HFFc6 (cell line): ENCODE measurements at regions not wholly inside any gene's neighbourhood (a gene's known extent, or its start where the extent isn't known, plus 50 kb on each side); places are given as distances from the start of the nearest gene placed in this dataset.

ENCODE experiments used
- DNase-seq: peaks from one replicate; pipeline ENCODE4 v3.0.0-alpha.2; 2018
- H3K27ac Mint-ChIP-seq: 2 replicates; pipeline ENCODE4 v1.8.0; 2020; ENCODE audit warnings: mild to moderate bottlenecking, mixed read lengths
- H3K27me3 Mint-ChIP-seq: 2 replicates; pipeline ENCODE4 v1.8.0; 2021; ENCODE audit warnings: mild to moderate bottlenecking, moderate library complexity, mixed read lengths; ENCODE audit not compliant: insufficient read depth
- H3K36me3 Mint-ChIP-seq: 2 replicates; pipeline ENCODE4 v1.8.0; 2021; ENCODE audit warnings: low read depth, mixed read lengths
- H3K4me1 Mint-ChIP-seq: 2 replicates; pipeline ENCODE4 v1.8.0; 2020; ENCODE audit warnings: low read depth, mixed read lengths
- H3K4me3 Mint-ChIP-seq: 2 replicates; pipeline ENCODE4 v1.8.0; 2020; ENCODE audit warnings: mild to moderate bottlenecking, moderate library complexity, mixed read lengths
- H3K9me3 Mint-ChIP-seq: 2 replicates; pipeline ENCODE4 v1.8.0; 2020; ENCODE audit warnings: mild to moderate bottlenecking, mixed read lengths
- TF ChIP-seq, protein P1 (sequence below): fragments of 200-600 bp; sonication (generic); IDR thresholded peaks from 2 replicates; pipeline ENCODE4 v1.5.0; 2021; ENCODE audit warnings: antibody characterized with exemption, mild to moderate bottlenecking

DNA sequence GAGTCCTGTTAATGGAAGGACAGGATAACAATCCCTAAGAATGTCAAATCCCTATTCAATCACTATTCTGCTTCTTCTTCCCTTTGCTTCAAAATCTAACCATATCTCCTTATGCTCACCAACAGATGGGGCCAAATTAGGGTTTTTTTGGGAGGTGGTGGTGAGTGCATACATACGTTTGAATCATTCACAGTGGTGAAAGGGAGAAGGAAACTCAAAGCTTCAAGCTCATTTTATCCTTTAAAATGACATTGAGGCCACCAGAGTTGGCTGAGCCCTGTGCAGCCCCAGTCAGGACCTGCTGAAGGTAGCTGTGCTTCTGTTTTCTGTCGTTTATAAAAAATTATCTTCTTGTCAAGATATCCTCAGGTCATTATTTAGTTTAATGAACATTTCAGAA, 607.5 kb upstream of the AGTR1 start:
- TF ChIP-seq, protein P1, sequence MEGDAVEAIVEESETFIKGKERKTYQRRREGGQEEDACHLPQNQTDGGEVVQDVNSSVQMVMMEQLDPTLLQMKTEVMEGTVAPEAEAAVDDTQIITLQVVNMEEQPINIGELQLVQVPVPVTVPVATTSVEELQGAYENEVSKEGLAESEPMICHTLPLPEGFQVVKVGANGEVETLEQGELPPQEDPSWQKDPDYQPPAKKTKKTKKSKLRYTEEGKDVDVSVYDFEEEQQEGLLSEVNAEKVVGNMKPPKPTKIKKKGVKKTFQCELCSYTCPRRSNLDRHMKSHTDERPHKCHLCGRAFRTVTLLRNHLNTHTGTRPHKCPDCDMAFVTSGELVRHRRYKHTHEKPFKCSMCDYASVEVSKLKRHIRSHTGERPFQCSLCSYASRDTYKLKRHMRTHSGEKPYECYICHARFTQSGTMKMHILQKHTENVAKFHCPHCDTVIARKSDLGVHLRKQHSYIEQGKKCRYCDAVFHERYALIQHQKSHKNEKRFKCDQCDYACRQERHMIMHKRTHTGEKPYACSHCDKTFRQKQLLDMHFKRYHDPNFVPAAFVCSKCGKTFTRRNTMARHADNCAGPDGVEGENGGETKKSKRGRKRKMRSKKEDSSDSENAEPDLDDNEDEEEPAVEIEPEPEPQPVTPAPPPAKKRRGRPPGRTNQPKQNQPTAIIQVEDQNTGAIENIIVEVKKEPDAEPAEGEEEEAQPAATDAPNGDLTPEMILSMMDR = no peak
- Mint-ChIP-seq H3K4me1 (no peaks in the 10 kb centered on the region), H3K27me3 (no peaks in the 10 kb centered on the region), H3K27ac (no peak overlapping the region), H3K4me3 (no peak overlapping the region), H3K9me3 (no peaks in the 10 kb centered on the region), H3K36me3 (no peaks in the 10 kb centered on the region)
- no peak for DNase-seq

DNA sequence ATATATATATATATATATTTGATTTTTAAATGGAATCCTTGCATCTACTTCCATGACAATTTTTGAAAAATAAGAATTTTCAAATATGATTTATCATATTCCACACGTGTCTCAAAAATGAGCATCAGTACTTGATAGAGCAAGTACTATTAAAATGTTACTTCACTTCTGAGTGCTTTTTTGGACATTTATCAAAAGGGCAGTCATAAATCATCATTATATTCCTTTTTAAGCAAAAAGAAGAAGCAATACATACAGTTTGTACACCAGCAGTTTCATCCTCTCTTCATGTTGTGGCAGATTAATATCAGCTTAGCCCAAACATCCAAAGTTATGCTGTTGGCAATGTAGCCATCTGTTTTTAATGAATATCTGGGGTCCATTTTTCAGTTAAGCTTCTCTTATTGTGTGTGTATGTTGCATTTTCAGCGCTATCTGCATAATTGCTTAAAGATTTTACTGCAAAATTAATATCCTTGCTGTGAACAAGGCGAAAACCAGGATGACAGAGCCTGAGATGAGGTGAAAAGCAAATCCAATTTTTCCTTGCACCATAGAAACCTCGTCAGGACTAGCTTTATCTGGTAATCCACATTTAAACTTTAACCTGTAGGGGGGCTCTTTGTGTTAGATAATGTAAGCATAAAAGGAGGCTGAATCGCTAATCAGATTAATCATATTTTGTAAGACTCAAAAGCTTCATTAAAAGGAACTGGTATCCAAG, 604.9 kb upstream of the AGTR1 start:
- H3K4me3 Mint-ChIP-seq = no peak overlapping the region

DNA sequence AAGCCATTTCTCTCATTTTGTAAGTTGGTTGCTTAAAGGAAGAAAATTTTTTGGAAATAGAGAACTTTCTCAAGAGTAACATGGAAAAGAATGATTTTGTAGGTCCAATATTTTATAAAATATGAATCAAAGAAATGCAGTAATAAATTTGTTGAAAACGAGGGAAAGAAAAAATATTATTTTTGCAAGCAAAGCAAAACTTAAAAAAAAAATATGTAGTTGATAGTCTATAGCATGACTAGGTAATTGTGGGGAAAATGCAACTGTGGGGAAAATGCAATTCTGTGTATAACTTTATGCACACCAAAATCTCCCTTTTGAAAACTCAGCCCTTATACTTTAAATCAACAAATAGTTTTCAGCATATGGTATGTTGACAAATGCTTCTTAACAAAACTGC, 604.0 kb upstream of the AGTR1 start:
- no peaks in the 10 kb centered on the region for H3K36me3 Mint-ChIP-seq
- H3K27ac Mint-ChIP-seq = no peak overlapping the region
- no peak for DNase-seq
- H3K4me1 Mint-ChIP-seq = no peaks in the 10 kb centered on the region
- TF ChIP-seq, protein P1 = no peak
- no peaks in the 10 kb centered on the region for H3K9me3 Mint-ChIP-seq
- no peaks in the 10 kb centered on the region for H3K27me3 Mint-ChIP-seq
- H3K4me3 Mint-ChIP-seq = no peak overlapping the region

More for the DNA sequence above, 604.9 kb upstream of the AGTR1 start:
- no peak for DNase-seq
- Mint-ChIP-seq H3K4me1 (no peaks in the 10 kb centered on the region), H3K36me3 (no peaks in the 10 kb centered on the region), H3K9me3 (no peaks in the 10 kb centered on the region), H3K27ac (no peak overlapping the region), H3K27me3 (no peaks in the 10 kb centered on the region)
- TF ChIP-seq, protein P1 = no peak

DNA sequence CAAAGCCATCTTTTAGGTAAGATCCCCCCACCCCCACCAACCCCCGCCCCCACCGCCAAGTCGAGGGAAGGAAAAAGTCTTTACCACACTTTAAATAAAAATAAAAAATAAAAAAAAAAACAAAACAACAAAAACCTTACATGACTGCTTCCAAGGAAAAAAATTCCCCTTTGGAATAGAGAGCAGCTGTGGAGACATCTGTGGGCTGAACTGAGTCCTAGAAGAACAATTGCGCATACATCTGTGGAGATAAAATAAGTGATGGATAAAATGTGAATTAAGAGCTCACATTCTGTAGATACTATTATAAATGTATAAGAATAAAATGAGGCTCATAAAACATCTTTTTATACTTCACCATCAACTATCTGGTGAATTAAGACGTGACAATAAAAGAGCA, 601.7 kb upstream of the AGTR1 start:
- DNase-seq = no peak
- H3K9me3 Mint-ChIP-seq = no peaks in the 10 kb centered on the region
- TF ChIP-seq, protein P1 = no peak
- H3K27me3 Mint-ChIP-seq = no peaks in the 10 kb centered on the region
- no peak overlapping the region for H3K4me3 Mint-ChIP-seq
- no peaks in the 10 kb centered on the region for H3K36me3 Mint-ChIP-seq
- H3K4me1 Mint-ChIP-seq = peaks cover 6% of the 10 kb centered on the region; the same call in 1 of the 2 replicates
- H3K27ac Mint-ChIP-seq = no peak overlapping the region

DNA sequence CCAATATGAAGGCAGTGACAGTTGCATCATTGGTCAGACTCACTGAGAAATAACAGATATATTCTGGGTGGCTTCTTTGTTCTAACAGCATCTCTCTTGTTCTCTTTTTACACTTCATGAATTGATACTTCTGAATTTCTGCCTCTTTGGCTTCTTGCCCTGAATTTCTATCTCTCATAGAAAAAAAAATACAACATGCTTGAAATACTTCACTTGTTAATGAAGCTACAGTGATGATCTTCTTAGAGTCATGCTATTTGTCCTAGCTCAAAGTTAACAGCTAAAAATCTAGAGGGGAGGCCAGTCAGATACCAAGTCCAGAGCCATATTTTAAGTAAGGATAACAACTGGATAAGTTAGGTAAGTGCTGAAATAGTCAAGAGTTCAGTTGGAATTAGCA, 597.2 kb upstream of the AGTR1 start:
- no peaks in the 10 kb centered on the region for H3K36me3 Mint-ChIP-seq
- H3K4me1 Mint-ChIP-seq = peaks cover 10% of the 10 kb centered on the region; the same call in 1 of the 2 replicates
- TF ChIP-seq, protein P1 = no peak
- no peak overlapping the region for H3K4me3 Mint-ChIP-seq
- H3K27me3 Mint-ChIP-seq = no peaks in the 10 kb centered on the region
- H3K27ac Mint-ChIP-seq = no peak overlapping the region
- DNase-seq = no peak
- H3K9me3 Mint-ChIP-seq = peaks cover 5% of the 10 kb centered on the region; the same call in 1 of the 2 replicates
